ENCODE measurements at regions not wholly inside any gene's neighbourhood (a gene's known extent, or its start where the extent isn't known, plus 50 kb on each side); places are given as distances from the start of the nearest gene placed in this dataset.
A peak's percentile ranks its signal among the peaks of the same experiment; 100 is the strongest.

DNA sequence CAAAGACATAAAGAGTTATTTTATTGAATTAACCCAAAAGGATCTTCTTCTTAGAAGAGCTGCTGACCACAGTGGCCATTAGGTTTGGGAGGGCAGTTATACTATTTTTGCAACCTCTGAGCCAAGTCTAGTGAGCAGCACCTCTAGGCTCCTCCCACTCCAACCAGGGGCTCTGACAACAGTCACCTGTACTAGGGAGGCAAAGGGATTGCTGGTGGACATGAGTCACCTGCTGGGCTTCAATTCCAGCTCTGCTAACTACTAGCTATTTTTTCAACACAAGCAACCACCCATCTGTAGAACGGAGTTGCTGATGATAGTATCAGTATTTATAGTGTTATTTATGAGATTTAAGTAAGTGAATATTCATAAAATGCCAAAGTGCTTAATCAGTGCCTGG, 166.0 kb downstream of the KLHL28 start:
- DNase-seq (ENCODE audit: low spot score) (no peak), ATAC-seq (ENCODE audit: low read depth) (peak; percentile 70)
- H3K4me3 ChIP-seq (ENCODE audit: severe bottlenecking) = no peak overlapping the region

DNA sequence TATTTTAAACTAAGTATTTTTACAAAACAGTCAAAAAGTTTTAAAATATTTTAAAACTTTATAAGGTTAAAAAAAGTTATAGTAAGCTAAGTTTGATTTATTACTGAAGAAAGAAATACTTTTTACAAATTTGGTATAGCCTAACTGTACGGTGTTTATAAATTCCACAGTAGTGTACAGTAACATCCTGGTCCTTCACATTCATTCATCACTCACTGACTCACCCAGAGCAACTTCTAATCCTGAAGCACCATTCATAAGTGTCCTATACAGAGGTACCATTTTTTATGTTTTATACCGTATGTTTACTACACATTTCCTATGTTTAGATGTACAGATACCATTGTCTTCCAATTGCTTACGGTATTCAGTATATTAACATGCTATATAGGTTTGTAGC, 170.0 kb downstream of the KLHL28 start:
- TF ChIP-seq, protein P1, sequence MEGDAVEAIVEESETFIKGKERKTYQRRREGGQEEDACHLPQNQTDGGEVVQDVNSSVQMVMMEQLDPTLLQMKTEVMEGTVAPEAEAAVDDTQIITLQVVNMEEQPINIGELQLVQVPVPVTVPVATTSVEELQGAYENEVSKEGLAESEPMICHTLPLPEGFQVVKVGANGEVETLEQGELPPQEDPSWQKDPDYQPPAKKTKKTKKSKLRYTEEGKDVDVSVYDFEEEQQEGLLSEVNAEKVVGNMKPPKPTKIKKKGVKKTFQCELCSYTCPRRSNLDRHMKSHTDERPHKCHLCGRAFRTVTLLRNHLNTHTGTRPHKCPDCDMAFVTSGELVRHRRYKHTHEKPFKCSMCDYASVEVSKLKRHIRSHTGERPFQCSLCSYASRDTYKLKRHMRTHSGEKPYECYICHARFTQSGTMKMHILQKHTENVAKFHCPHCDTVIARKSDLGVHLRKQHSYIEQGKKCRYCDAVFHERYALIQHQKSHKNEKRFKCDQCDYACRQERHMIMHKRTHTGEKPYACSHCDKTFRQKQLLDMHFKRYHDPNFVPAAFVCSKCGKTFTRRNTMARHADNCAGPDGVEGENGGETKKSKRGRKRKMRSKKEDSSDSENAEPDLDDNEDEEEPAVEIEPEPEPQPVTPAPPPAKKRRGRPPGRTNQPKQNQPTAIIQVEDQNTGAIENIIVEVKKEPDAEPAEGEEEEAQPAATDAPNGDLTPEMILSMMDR (IDR thresholded peaks at IDR 0.05; ENCODE audit: poor library complexity, severe bottlenecking) = no peak
- Histone ChIP-seq H3K27me3 (ENCODE audit: insufficient read depth, poor library complexity, severe bottlenecking) (peaks cover 8% of the 10 kb centered on the region), H3K4me3 (ENCODE audit: severe bottlenecking) (no peak overlapping the region), H3K4me1 (ENCODE audit: insufficient read depth, poor library complexity, severe bottlenecking) (no peaks in the 10 kb centered on the region), H3K9me3 (ENCODE audit: severe bottlenecking) (no peaks in the 10 kb centered on the region), H3K36me3 (ENCODE audit: low read depth) (no peaks in the 10 kb centered on the region), H3K27ac (ENCODE audit: poor library complexity, severe bottlenecking) (no peak overlapping the region)
- ATAC-seq (ENCODE audit: low read depth) = no peak
- DNase-seq (ENCODE audit: low spot score) = no peak

More for the DNA sequence above, 166.0 kb downstream of the KLHL28 start:
- no peaks in the 10 kb centered on the region for H3K4me1 ChIP-seq (ENCODE audit: insufficient read depth, poor library complexity, severe bottlenecking)
- no peaks in the 10 kb centered on the region for H3K36me3 ChIP-seq (ENCODE audit: low read depth)
- TF ChIP-seq, protein P1 (IDR thresholded peaks at IDR 0.05; ENCODE audit: poor library complexity, severe bottlenecking) = no peak
- peaks cover 9% of the 10 kb centered on the region for H3K27me3 ChIP-seq (ENCODE audit: insufficient read depth, poor library complexity, severe bottlenecking)
- no peak overlapping the region for H3K27ac ChIP-seq (ENCODE audit: poor library complexity, severe bottlenecking)
- no peaks in the 10 kb centered on the region for H3K9me3 ChIP-seq (ENCODE audit: severe bottlenecking)

DNA sequence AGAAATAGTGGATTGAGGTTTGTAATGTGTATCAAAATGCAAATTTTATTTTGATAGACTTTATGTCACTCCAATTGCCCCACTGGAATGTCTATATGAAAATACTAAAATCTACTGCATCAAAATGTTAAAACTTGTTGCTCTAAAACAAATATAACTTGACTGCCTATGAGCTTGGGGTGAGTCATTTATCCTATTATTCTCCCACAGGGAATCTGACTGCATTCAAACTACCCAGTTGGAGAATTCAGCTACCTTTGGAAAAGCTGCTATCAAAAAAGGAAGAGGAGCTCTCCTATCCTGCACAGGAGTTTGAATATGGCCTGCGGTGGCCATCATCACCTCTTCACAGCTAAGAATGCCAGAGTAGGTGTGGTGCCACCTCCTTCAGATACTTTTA, 173.1 kb downstream of the KLHL28 start:
- Histone ChIP-seq H3K36me3 (ENCODE audit: low read depth) (no peaks in the 10 kb centered on the region), H3K27me3 (ENCODE audit: insufficient read depth, poor library complexity, severe bottlenecking) (peaks cover 7% of the 10 kb centered on the region), H3K4me3 (ENCODE audit: severe bottlenecking) (no peak overlapping the region), H3K4me1 (ENCODE audit: insufficient read depth, poor library complexity, severe bottlenecking) (no peaks in the 10 kb centered on the region), H3K27ac (ENCODE audit: poor library complexity, severe bottlenecking) (no peak overlapping the region), H3K9me3 (ENCODE audit: severe bottlenecking) (no peaks in the 10 kb centered on the region)
- ATAC-seq (ENCODE audit: low read depth) = no peak
- TF ChIP-seq, protein P1 (IDR thresholded peaks at IDR 0.05; ENCODE audit: poor library complexity, severe bottlenecking) = no peak
- no peak for DNase-seq (ENCODE audit: low spot score)

DNA sequence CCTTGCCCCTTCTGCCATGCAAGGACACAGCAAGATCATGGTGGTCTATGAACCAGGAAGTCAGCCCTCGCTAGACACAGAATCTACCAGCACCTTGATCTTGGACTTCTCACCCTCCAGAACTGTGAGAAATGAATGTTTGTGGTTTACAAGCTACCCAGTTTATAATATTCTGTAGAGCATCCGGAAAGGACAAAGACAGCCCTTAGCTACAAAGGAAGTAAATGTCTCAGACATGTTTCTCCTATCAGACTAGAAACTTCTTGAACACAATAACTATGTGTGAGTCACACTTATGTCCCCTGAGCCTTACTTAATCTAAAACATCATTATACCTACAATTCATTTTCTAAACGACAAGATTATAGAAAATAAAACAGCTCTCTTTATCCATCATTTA, 176.7 kb downstream of the KLHL28 start:
- no peak for DNase-seq (ENCODE audit: low spot score)
- Histone ChIP-seq H3K4me1 (ENCODE audit: insufficient read depth, poor library complexity, severe bottlenecking) (no peaks in the 10 kb centered on the region), H3K27me3 (ENCODE audit: insufficient read depth, poor library complexity, severe bottlenecking) (peaks cover 3% of the 10 kb centered on the region), H3K27ac (ENCODE audit: poor library complexity, severe bottlenecking) (no peak overlapping the region), H3K9me3 (ENCODE audit: severe bottlenecking) (no peaks in the 10 kb centered on the region), H3K4me3 (ENCODE audit: severe bottlenecking) (no peak overlapping the region), H3K36me3 (ENCODE audit: low read depth) (no peaks in the 10 kb centered on the region)
- TF ChIP-seq, protein P1 (IDR thresholded peaks at IDR 0.05; ENCODE audit: poor library complexity, severe bottlenecking) = no peak
- 0 out of 3 replicates have a peak, but pooled peaks have one; percentile 10 for ATAC-seq (ENCODE audit: low read depth)

DNA sequence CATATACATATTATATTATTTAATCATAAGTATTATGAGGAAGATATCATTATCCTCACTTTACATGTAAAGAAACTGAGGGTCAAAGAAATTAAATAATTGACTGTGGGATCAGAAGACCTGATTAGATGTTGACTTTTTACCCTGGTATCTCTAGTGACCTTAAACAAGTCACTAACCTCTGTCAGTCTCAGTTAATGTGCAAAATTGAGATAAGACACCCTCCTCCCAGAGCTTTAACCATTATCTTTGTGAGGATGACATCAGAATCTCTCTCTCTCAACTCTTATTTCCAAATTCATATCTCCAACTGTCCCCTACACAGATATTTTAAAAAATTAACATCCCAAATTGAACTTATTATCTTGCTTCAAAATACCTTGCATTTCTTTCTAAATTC, 177.8 kb downstream of the KLHL28 start:
- ATAC-seq (ENCODE audit: low read depth) = no peak
- H3K27ac ChIP-seq (ENCODE audit: poor library complexity, severe bottlenecking) = no peak overlapping the region
- no peaks in the 10 kb centered on the region for H3K27me3 ChIP-seq (ENCODE audit: insufficient read depth, poor library complexity, severe bottlenecking)
- no peak overlapping the region for H3K4me3 ChIP-seq (ENCODE audit: severe bottlenecking)
- no peaks in the 10 kb centered on the region for H3K4me1 ChIP-seq (ENCODE audit: insufficient read depth, poor library complexity, severe bottlenecking)
- H3K9me3 ChIP-seq (ENCODE audit: severe bottlenecking) = no peaks in the 10 kb centered on the region
- no peak for DNase-seq (ENCODE audit: low spot score)
- TF ChIP-seq, protein P1 (IDR thresholded peaks at IDR 0.05; ENCODE audit: poor library complexity, severe bottlenecking) = no peak
- H3K36me3 ChIP-seq (ENCODE audit: low read depth) = no peaks in the 10 kb centered on the region

Data from RWPE2 (cell line).